IMR-90 (cell line): ENCODE measurements at regions not wholly inside any gene's neighbourhood (a gene's known extent, or its start where the extent isn't known, plus 50 kb on each side); places are given as distances from the start of the nearest gene placed in this dataset.

Source experiments
- ATAC-seq: fragments of 200-7000 bp; cut with Tn5 transposase; 2 replicates; pipeline ENCODE4 v1.9.1; 2020; ENCODE audit warnings: low read depth, mild to moderate bottlenecking, moderate library complexity
- BruUV-seq: library from RNA; stranded (reverse); fragments of 400-500 nt; replicated peaks from 2 replicates; lab custom pipeline; 2021; lab: Mats Ljungman, UMichigan
- CTCF ChIA-PET: fragments of 300-600 bp; formaldehyde crosslinking; extraction: SDS; loops from one replicate; lab custom pipeline; 2021; ENCODE audit warnings: antibody characterized with exemption; lab: Yijun Ruan, JAX
- POLR2A ChIA-PET: fragments of 300-600 bp; sonication (Branson Sonifier 250); formaldehyde crosslinking; loops from one replicate; lab custom pipeline; 2022; ENCODE audit warnings: antibody characterized with exemption; ENCODE audit not compliant: unreplicated experiment; lab: Charles Lee
- DNase-seq: peaks from one replicate; pipeline ENCODE4 v3.0.0; 2013
- H2AFZ ChIP-seq: replicated peaks from 2 replicates; pipeline ENCODE3; 2013; ENCODE audit warnings: low read length, mild to moderate bottlenecking; ENCODE audit not compliant: poor library complexity
- H2AK5ac ChIP-seq: 2 replicates; pipeline ENCODE4 v1.6.1; 2013; ENCODE audit warnings: low read depth, low read length, inconsistent platforms
- H2AK9ac ChIP-seq: replicated peaks from 2 replicates; pipeline ENCODE3; 2013; ENCODE audit warnings: mild to moderate bottlenecking, low read depth, low read length, moderate library complexity; ENCODE audit not compliant: poor library complexity
- H2BK120ac ChIP-seq: 2 replicates; pipeline ENCODE4 v1.6.1; 2013; ENCODE audit warnings: low read depth, low read length, inconsistent platforms
- H2BK15ac ChIP-seq: 3 replicates; pipeline ENCODE4 v1.6.1; 2013; ENCODE audit warnings: low read depth, low read length, inconsistent platforms
- H2BK20ac ChIP-seq: 2 replicates; pipeline ENCODE4 v1.6.1; 2013; ENCODE audit warnings: low read depth, mild to moderate bottlenecking, inconsistent platforms, low read length, moderate library complexity
- H2BK5ac ChIP-seq: 2 replicates; pipeline ENCODE4 v1.6.1; 2013; ENCODE audit warnings: mild to moderate bottlenecking, low read depth, low read length, inconsistent platforms; ENCODE audit not compliant: poor library complexity, severe bottlenecking
- H3K14ac ChIP-seq: replicated peaks from 2 replicates; pipeline ENCODE4 v1.6.1; 2013; ENCODE audit warnings: low read depth, low read length, inconsistent platforms
- H3K18ac ChIP-seq: 2 replicates; pipeline ENCODE4 v1.6.1; 2013; ENCODE audit warnings: low read depth, low read length, control low read depth
- H3K23ac ChIP-seq: 2 replicates; pipeline ENCODE4 v1.6.1; 2013; ENCODE audit warnings: low read depth, low read length, inconsistent platforms
- H3K27ac ChIP-seq: 2 replicates; pipeline ENCODE4 v1.5.1; 2013; ENCODE audit warnings: mild to moderate bottlenecking, control low read depth, low read length; ENCODE audit not compliant: insufficient read depth
- H3K27me3 ChIP-seq: 2 replicates; pipeline ENCODE4 v1.6.1; 2013; ENCODE audit warnings: low read length; ENCODE audit not compliant: control insufficient read depth, insufficient read depth
- H3K36me3 ChIP-seq: 2 replicates; pipeline ENCODE4 v1.6.1; 2013; ENCODE audit warnings: low read length, mixed read lengths; ENCODE audit not compliant: control insufficient read depth, insufficient read depth
- H3K4ac ChIP-seq: 2 replicates; pipeline ENCODE4 v1.6.1; 2013; ENCODE audit warnings: low read depth, low read length, inconsistent platforms
- H3K4me1 ChIP-seq: 2 replicates; pipeline ENCODE4 v1.6.1; 2013; ENCODE audit warnings: low read length, mixed read lengths; ENCODE audit not compliant: control insufficient read depth, insufficient read depth
- H3K4me2 ChIP-seq: 2 replicates; pipeline ENCODE4 v1.6.1; 2013; ENCODE audit warnings: low read depth, mild to moderate bottlenecking, control low read depth, low read length, moderate library complexity
- H3K4me3 ChIP-seq: 2 replicates; pipeline ENCODE4 v1.5.1; 2013; ENCODE audit warnings: low read depth, mild to moderate bottlenecking, control low read depth, low read length, moderate library complexity; ENCODE audit not compliant: insufficient read depth
- H3K56ac ChIP-seq: 2 replicates; pipeline ENCODE4 v1.6.1; 2013; ENCODE audit warnings: low read length, inconsistent platforms; ENCODE audit not compliant: insufficient read depth; ENCODE audit errors: extremely low read depth
- H3K79me1 ChIP-seq, 2 experiments: 2 replicates each; pipeline ENCODE4 v1.6.1; 2013; ENCODE audit warnings: low read length in 2 of 2, inconsistent platforms in 1 of 2, low read depth in 1 of 2
- H3K9ac ChIP-seq: 2 replicates; pipeline ENCODE4 v1.6.1; 2013; ENCODE audit warnings: low read depth, low read length, control low read depth
- H3K9me1 ChIP-seq: 2 replicates; pipeline ENCODE4 v1.6.1; 2013; ENCODE audit warnings: low read length, inconsistent platforms; ENCODE audit not compliant: insufficient read depth
- H3K9me3 ChIP-seq: 2 replicates; pipeline ENCODE4 v1.6.1; 2013; ENCODE audit warnings: low read length; ENCODE audit not compliant: control insufficient read depth, insufficient read depth
- H4K20me1 ChIP-seq: 2 replicates; pipeline ENCODE4 v1.6.1; 2013; ENCODE audit warnings: low read length, inconsistent platforms; ENCODE audit not compliant: insufficient read depth
- H4K5ac ChIP-seq: 2 replicates; pipeline ENCODE4 v1.6.1; 2013; ENCODE audit warnings: mild to moderate bottlenecking, low read depth, low read length, control low read depth
- H4K8ac ChIP-seq, 2 experiments: 2 replicates each; pipeline ENCODE4 v1.6.1; 2013; ENCODE audit warnings: low read depth in 2 of 2, low read length in 2 of 2, control low read depth in 1 of 2, inconsistent platforms in 1 of 2
- H4K91ac ChIP-seq: 2 replicates; pipeline ENCODE4 v1.6.1; 2013; ENCODE audit warnings: low read depth, low read length, inconsistent platforms; ENCODE audit not compliant: insufficient read depth
- BHLHE40 ChIP-seq: fragments of 150-350 bp; IDR thresholded peaks from 2 replicates; pipeline ENCODE4 v1.6.1; 2016; ENCODE audit warnings: mild to moderate bottlenecking, low read depth, low read length
- CEBPB ChIP-seq: IDR thresholded peaks from 2 replicates; pipeline ENCODE4 v1.6.1; 2012; ENCODE audit warnings: low read depth, low read length, improper control_type of control experiment
- CHD1 ChIP-seq: IDR thresholded peaks from 2 replicates; pipeline ENCODE4 v1.6.1; 2012; ENCODE audit warnings: low read depth, low read length, improper control_type of control experiment
- MAFK ChIP-seq: IDR thresholded peaks from 2 replicates; pipeline ENCODE4 v1.6.1; 2012; ENCODE audit warnings: low read depth, low read length, improper control_type of control experiment
- MAZ ChIP-seq: IDR thresholded peaks from 2 replicates; pipeline ENCODE4 v1.6.1; 2012; ENCODE audit warnings: low read depth, mild to moderate bottlenecking, low read length, improper control_type of control experiment, moderate library complexity, borderline replicate concordance
- NFE2L2 ChIP-seq: fragments of 150-350 bp; IDR thresholded peaks from 2 replicates; pipeline ENCODE4 v1.6.1; 2016; ENCODE audit warnings: low read depth, mild to moderate bottlenecking, low read length
- POLR2A ChIP-seq: IDR thresholded peaks from 2 replicates; pipeline ENCODE4 v1.6.1; 2012; ENCODE audit warnings: mild to moderate bottlenecking, low read depth, low read length
- RAD21 ChIP-seq: IDR thresholded peaks from 2 replicates; pipeline ENCODE4 v1.6.1; 2012; ENCODE audit warnings: low read length, improper control_type of control experiment
- RCOR1 ChIP-seq: IDR thresholded peaks from 2 replicates; pipeline ENCODE4 v1.6.1; 2012; ENCODE audit warnings: mild to moderate bottlenecking, low read length, improper control_type of control experiment; ENCODE audit not compliant: insufficient replicate concordance
- SMC3 ChIP-seq: fragments of 150-350 bp; IDR thresholded peaks from 2 replicates; pipeline ENCODE4 v1.6.1; 2016; ENCODE audit warnings: low read depth, mild to moderate bottlenecking, antibody characterized with exemption, low read length, moderate library complexity
- WGBS, 2 experiments: methylation state at CpG; one replicate each; pipeline versions ENCODE4 v1.1.5 to v1.1.7; 2013; ENCODE audit warnings: missing lambda C conversion rate in 2 of 2; ENCODE audit not compliant: insufficient read length in 1 of 2; ENCODE audit errors: extremely low coverage in 2 of 2; 5-methylcytosine and 5-hydroxymethylcytosine counted together
- dilution Hi-C: fragments of 300-500 bp; cut with HindIII; formaldehyde crosslinking; loops from one replicate; pipeline ENCODE4 v1.14.3; 2018; ENCODE audit warnings: low sequenced_read_pairs; ENCODE audit not compliant: unreplicated experiment
- in situ Hi-C: fragments of 300-500 bp; cut with MboI; formaldehyde crosslinking; loops from 3 replicates; pipeline ENCODE4 v1.14.3; 2019; ENCODE audit warnings: low sequenced_read_pairs, inconsistent platforms, mixed read lengths
- intact Hi-C: fragments of 100-400 bp; cut with micrococcal nuclease; formaldehyde crosslinking; loops from 2 replicates; pipeline ENCODE4 v1.10.0; 2022
- TF ChIP-seq, protein P1 (sequence below): conservative IDR thresholded peaks from 2 replicates; pipeline ENCODE4 v1.5.1; 2012; ENCODE audit warnings: mild to moderate bottlenecking, low read depth, low read length, improper control_type of control experiment
- TF ChIP-seq, protein P2 (sequence below): fragments of 150-350 bp; IDR thresholded peaks from 2 replicates; pipeline ENCODE4 v1.6.1; 2017; ENCODE audit warnings: mild to moderate bottlenecking, antibody characterized with exemption, low read length, low read depth

DNA sequence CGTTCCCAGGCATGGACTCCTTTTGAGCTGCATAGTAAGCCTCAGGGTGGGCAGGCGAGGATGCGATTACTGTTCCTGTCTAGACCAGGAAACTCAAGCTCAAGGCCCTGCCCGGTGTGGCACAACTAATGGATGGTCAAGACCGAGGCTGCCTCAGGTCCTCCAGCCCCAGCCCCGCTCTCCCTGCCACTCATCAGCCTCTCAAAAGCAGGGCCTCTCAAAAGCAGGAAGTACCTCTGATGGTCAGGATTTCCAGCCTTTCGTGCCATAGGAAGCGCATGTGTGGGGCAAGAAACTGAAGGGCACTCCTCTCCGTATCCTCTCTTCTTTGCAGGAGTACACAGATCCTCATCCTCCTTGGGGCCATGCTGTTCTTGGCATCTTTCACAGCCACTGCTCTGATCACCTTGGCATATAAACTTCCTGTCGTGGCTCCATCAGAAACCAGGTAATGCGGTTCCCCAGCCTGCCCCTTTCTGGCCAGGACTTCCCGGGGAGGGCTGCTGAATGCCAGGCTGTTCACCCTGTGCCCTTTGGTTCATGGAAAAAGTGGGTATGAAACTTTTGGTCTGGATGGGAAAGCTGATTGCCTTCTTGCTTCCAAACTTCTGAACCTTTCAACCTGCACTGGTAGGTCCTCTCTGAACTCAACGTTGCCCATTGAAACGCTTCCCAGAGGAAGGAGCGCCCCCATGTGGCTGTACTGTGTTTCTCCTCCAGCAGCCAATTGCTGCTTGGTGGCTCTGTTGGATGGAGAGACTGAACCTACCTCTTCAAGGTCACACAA lies 82.8 kb upstream of the SEC11C start:
- Histone ChIP-seq H3K9ac (no peak overlapping the region), H3K79me1 (no peaks in the 10 kb centered on the region), H3K36me3 (no peaks in the 10 kb centered on the region), H2BK15ac (no peak overlapping the region; the same call in 2 of the 3 replicates), H3K4me3 (no peak overlapping the region), H3K4ac (peak overlapping the region; percentile 34), H2AK5ac (peak overlapping the region; percentile 79), H3K27me3 (no peaks in the 10 kb centered on the region), H2AFZ (peak overlapping the region; percentile 52), H4K20me1 (no peaks in the 10 kb centered on the region), H2BK20ac (peak overlapping the region; percentile 72), H3K14ac (no peak overlapping the region), H2BK5ac (no peak overlapping the region), H3K56ac (no peak overlapping the region), H2BK120ac (peak overlapping the region; percentile 33), H3K9me1 (no peaks in the 10 kb centered on the region; the same call in 1 of the 2 replicates), H3K4me2 (no peak overlapping the region), H4K91ac (no peak overlapping the region), H3K9me3 (no peaks in the 10 kb centered on the region), H4K8ac (peak overlapping the region in 1 of 2 experiments; percentile 55; a peak in 1 of 4 replicates), H3K18ac (no peak overlapping the region), H3K27ac (no peak overlapping the region), H3K4me1 (peaks cover 2% of the 10 kb centered on the region; the same call in 1 of the 2 replicates), H3K23ac (no peak overlapping the region), H4K5ac (no peak overlapping the region), H2AK9ac (no peak overlapping the region)
- ChIA-PET POLR2A (no interaction called here), CTCF (interaction anchor here (0.6 to 1.0 kb wide), 3 partner anchors 14 to 268 kb away, joined by 3 read pairs; no protein-coding TSS in a partner anchor)
- TF ChIP-seq NFE2L2 (no peak), MAZ (no peak), MAFK (no peak), SMC3 (peak; percentile 91), RCOR1 (no peak), CHD1 (no peak), POLR2A (no peak), BHLHE40 (no peak), CEBPB (no peak), RAD21 (peak; percentile 96)
- TF ChIP-seq, protein P1, sequence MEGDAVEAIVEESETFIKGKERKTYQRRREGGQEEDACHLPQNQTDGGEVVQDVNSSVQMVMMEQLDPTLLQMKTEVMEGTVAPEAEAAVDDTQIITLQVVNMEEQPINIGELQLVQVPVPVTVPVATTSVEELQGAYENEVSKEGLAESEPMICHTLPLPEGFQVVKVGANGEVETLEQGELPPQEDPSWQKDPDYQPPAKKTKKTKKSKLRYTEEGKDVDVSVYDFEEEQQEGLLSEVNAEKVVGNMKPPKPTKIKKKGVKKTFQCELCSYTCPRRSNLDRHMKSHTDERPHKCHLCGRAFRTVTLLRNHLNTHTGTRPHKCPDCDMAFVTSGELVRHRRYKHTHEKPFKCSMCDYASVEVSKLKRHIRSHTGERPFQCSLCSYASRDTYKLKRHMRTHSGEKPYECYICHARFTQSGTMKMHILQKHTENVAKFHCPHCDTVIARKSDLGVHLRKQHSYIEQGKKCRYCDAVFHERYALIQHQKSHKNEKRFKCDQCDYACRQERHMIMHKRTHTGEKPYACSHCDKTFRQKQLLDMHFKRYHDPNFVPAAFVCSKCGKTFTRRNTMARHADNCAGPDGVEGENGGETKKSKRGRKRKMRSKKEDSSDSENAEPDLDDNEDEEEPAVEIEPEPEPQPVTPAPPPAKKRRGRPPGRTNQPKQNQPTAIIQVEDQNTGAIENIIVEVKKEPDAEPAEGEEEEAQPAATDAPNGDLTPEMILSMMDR = peak; percentile 88
- TF ChIP-seq, protein P2, sequence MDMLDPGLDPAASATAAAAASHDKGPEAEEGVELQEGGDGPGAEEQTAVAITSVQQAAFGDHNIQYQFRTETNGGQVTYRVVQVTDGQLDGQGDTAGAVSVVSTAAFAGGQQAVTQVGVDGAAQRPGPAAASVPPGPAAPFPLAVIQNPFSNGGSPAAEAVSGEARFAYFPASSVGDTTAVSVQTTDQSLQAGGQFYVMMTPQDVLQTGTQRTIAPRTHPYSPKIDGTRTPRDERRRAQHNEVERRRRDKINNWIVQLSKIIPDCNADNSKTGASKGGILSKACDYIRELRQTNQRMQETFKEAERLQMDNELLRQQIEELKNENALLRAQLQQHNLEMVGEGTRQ = no peak
- dilution Hi-C loops = loop anchor here (25.0 kb wide), 1 partner anchor 270 kb away; no protein-coding TSS in a partner anchor
- ATAC-seq (peak; percentile 87), DNase-seq (peak; percentile 68)
- intact Hi-C loops = loop anchor here (1.0 kb wide), 2 partner anchors 272 to 276 kb away; no protein-coding TSS in a partner anchor
- in situ Hi-C loops = loop anchor here (5.0 kb wide), 1 partner anchor 270 kb away; no protein-coding TSS in a partner anchor
- 90% methylated on average over 7 of the region's 15 CpGs; no CpG with 5 or more reads in 1 of the 2 experiments for WGBS, 2 experiments
- no TSS peak for BruUV-seq
